GM21447 (cell line): ENCODE measurements at regions not wholly inside any gene's neighbourhood (a gene's known extent, or its start where the extent isn't known, plus 50 kb on each side); places are given as distances from the start of the nearest gene placed in this dataset.

ENCODE experiments used
- ATAC-seq: cut with Tn5 transposase; IDR thresholded peaks from one replicate; pipeline ENCODE4 v1.9.1; 2021; ENCODE audit not compliant: unreplicated experiment

DNA sequence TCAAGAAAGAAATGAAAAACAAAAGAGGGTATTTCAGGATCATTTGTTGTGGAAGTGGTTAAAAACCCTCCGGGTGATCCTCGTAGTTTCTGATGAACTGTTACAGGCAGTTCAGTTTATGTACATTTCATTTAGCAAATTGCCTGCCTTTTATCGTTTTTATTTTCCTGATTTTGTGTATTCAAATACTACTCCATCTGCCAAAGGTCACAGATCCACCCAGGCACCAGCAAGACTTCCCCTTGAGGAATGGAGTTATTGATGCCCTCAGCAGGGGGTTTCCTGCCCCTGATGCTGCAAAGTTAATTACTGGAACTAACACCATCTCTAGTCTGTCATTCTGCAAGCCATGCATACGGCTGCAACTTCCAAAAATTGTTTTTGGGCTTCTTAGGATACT, 641.9 kb downstream of the SLC4A3 start:
- no peak for ATAC-seq

GRCh38 chr2:220270481-220271070, 643.1 kb downstream of the SLC4A3 start:
- ATAC-seq = no peak

DNA sequence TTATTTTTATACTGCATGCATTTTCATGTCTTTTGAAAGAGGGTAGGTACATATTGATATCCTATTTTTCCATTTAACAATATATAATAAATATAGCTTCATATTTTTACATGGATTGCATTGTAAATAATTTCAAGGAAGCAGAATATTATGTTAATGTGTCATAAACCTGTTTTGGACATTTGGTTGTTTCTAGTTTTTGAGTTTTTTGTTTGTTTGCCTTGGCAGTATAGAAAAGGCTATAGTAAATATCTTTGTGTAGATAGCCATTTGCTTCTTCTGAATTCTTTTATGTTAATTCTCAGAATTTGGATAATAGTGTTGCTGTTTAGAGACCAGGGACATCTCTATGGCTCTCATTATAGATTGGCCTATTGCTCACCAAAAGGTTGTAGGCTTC, 645.2 kb downstream of the SLC4A3 start:
- no peak for ATAC-seq

- no peak for ATAC-seq
These were observed 645.7 kb downstream of the SLC4A3 start for GRCh38 chr2:220273082-220273481.

- no peak for ATAC-seq
These were observed 648.0 kb downstream of the SLC4A3 start for GRCh38 chr2:220275454-220275853.

DNA sequence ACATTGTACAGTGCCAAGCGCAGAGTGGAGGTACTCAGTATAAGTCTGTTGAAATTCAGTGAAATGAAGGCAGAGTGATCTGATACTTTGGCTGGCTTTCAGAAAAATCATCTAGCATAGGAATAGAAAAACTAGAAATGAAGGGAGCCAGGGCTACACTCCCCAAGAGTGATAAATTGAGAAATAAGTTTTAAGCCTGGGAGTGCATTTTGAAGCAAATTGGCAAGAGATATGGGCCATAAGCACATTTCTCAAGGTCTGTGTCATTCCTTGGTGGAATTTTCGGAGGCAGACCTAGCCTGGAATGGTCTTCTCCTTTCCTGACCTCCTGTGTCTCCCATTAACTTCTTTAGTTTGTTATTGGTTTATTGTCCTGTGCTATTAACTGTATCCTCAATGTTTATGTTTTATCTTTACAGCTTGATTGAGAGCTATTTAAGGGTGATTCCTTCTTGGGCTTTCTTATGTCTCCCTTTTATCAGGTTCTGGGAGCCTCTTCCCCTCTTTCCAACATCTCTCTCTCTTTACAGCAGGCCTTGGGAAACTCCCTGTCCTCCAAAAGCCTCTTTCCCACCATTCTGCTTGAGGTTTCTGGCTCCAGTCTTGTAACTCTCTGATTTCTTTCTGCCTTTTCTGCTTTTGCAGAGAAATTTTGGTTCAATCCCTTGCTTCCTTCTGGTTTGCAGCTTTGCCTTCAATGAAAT, 649.5 kb downstream of the SLC4A3 start:
- ATAC-seq = no peak

GRCh38 chr2:220277445-220277975, 650.1 kb downstream of the SLC4A3 start:
- ATAC-seq = no peak

- ATAC-seq = no peak
These were observed 650.6 kb downstream of the SLC4A3 start for GRCh38 chr2:220278022-220278421.

DNA sequence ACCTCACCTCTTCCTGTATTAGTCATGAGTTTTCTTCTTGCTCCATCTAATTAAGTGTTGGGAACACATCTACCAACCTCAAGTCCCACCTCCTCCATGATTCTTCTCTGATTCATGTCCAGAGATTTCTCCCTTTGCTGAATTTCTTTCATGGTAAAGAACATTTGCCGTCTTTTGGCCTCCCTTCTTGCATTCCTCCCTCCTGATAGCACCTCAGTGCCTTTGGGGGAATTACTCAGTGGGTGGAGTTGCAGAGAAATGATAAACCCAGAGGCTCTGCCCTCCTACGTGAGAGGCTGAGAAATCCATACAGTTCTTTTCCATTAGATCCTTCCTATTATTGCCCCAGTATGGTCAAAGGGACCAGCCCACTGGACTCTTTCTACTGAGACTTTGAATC, 651.9 kb downstream of the SLC4A3 start:
- ATAC-seq = no peak

GRCh38 chr2:220279840-220280239, 652.4 kb downstream of the SLC4A3 start:
- ATAC-seq = no peak

DNA sequence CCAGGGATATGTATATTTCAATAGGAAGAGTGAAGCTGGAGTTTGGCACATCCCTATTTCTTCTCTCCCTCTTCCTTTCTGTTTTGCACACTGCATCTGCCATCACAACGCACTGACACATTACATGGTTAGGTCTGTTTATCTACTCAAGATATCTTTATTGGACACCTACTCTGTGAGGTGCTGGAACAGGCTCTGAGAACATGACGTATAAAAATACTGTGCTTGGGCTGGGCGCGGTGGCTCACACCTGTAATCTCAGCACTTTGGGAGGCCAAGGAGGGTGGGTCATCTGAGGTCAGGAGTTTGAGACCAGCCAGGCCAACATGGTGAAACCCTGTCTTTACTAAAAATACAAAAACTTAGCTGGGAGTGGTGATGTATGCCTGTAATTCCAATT, 653.3 kb downstream of the SLC4A3 start:
- ATAC-seq = no peak

DNA sequence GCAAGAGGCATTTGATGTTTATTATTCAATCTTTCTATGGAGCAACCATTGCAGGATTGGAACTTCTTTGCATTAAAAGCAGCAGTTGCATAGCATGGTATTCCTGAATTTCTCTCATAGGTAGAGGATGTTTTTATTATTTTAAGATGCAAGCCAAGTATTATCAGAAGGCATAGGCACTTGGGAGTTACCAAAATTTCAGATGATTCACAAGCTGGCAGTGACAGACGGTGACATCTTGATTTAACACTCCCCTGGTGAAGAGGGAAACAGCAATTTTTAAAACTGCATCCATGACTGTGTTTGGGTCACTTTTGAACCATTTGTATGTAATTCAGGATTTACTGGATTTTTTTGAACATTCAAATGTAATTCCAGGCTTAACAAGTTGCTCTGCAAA, 654.3 kb downstream of the SLC4A3 start:
- no peak for ATAC-seq

GRCh38 chr2:220282236-220282635, 654.8 kb downstream of the SLC4A3 start:
- ATAC-seq = no peak

GRCh38 chr2:220293966-220294365, 666.5 kb downstream of the SLC4A3 start:
- no peak for ATAC-seq

GRCh38 chr2:220296174-220296573, 668.7 kb downstream of the SLC4A3 start:
- no peak for ATAC-seq

GRCh38 chr2:220297093-220297492, 669.7 kb downstream of the SLC4A3 start:
- ATAC-seq = no peak

DNA sequence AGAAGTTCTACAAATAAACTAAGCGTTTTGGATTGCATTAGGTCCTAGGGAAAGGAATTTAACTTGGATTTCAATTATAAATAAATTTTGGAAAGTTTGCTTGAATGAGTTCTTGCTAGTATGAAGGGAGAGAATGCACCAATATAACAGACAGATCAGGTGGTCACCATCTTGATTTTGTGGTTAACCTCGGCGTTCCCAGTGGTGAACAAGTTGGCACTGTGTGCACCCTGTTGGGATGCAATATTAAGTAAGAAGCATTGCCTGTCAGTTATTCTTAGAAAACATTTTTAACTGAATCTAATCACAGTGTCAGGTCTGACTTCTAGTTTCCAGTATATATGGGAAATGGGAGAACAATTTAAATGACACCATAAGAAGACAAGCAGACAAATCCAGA, 673.4 kb downstream of the SLC4A3 start:
- ATAC-seq = no peak

DNA sequence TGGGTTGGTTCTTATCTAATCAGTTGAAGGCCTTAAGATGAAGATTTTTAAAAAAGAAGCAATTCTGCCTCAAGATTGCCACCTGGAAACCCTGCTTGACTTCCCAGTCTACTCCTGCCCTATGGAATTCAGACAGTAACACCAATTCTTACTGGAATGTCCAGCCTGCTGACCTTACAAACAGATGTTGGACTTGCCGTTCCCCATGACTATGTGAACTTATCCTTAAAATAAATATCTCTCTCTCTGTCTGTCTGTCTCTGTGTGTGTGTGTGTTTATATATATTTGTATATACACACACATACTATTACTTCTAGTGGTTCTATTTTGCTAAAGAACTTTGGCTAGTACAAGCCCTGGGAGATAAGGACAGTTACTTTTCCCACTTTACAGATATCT, 675.3 kb downstream of the SLC4A3 start:
- no peak for ATAC-seq

GRCh38 chr2:220309215-220309614, 681.8 kb downstream of the SLC4A3 start:
- ATAC-seq = no peak

DNA sequence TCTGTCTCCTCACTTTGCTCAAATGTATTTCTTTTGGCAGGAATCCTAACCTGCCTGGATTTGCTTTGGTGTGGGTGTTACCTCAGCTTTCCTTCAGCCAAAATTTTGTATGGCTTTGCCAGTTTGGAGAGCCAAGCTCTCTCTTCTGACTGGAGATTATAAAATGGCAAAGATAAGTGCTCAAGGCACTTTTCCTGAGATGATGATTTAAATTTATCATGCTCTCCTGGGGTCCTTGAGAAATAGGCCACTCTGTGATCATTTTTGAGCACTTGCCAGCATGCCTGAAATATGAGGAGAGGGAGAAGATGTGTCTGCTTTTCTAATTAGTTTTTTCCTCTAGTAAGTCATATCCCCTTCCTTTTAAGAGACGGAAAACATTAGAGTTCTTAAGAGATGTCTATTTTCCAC, 683.0 kb downstream of the SLC4A3 start:
- no peak for ATAC-seq

DNA sequence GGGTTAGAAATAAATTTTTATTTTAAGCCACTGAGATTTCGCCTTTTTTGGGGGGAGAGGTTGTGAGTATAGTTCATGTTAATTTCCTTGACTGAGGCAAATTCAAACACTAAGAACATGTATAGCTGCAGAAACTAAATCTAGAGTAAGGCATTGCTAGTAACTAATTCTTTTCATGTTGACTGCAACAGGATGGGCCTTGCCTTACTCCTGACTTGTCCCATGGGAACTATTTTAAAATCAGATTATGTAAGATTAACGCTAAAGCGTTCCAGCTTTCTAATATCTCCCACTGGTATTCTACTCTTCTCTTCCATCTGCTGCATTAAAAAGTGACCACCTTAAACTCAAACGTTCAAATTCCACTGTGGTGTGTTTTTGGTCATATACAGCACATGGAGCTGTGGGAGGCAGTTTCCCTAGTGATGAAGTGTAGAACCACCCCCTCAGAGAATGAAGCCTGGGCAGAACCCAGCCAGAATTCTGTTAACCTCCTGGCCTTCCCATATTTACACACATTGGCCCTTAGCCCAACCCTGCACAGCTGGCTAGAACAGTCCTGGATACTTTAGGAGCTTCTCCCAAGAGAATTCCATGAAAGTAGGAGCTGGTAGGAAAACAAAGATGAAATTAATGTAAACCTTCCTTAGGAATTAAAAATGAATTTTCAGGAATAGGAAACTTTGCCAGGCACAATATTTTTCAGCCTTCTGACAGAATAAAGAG, 687.8 kb downstream of the SLC4A3 start:
- ATAC-seq = no peak

DNA sequence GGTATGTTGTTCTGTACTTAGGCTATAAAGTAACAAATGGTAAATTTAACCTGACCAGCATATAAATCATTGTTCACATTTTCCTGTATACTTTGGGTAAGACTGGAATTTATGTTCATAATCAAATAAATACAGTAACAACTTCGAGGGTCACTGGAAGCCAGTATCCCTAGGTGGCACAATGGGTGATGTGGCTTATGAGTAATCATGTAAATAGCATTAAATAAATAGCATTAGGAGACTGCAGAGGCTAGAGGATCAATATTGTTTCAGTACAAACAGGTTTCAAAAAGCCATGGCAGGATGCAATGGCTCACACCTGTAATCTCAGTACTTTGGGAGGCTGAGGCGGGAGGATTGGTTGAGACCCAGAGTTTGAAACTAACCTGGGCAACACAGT, 690.6 kb downstream of the SLC4A3 start:
- no peak for ATAC-seq
